Thyroid gland (tissue), 4 donors: ENCODE measurements at regions not wholly inside any gene's neighbourhood (a gene's known extent, or its start where the extent isn't known, plus 50 kb on each side); places are given as distances from the start of the nearest gene placed in this dataset.

ENCODE experiments used
- DNase-seq, 2 donors: peaks; one replicate each; pipeline ENCODE4 v3.0.0-alpha.2; 2019
- H3K27ac ChIP-seq, 3 donors: fragments of 200-600 bp; sonication (generic); 1 replicate in 2 of 3; 2 replicates in 1 of 3; pipeline ENCODE4 v1.5.1; 2016 to 2019; ENCODE audit warnings: mild to moderate bottlenecking in 1 of 3, moderate library complexity in 1 of 3
- H3K27me3 ChIP-seq: fragments of 200-600 bp; sonication (generic); one replicate; pipeline ENCODE4 v1.5.1; 2019
- H3K36me3 ChIP-seq, 2 donors: fragments of 200-600 bp; sonication (generic); one replicate each; pipeline ENCODE4 v1.5.1; 2016 to 2019
- H3K4me1 ChIP-seq, 2 donors: fragments of 200-600 bp; sonication (generic); one replicate each; pipeline ENCODE4 v1.5.1; 2017 to 2019
- H3K4me3 ChIP-seq, 3 donors: fragments of 200-600 bp; sonication (generic); replicated peaks in 1 of 3; 1 replicate in 2 of 3; 2 replicates in 1 of 3; pipeline ENCODE4 v1.5.1; 2016; ENCODE audit warnings: mild to moderate bottlenecking in 1 of 3
- H3K9me3 ChIP-seq: fragments of 200-600 bp; sonication (generic); one replicate; pipeline ENCODE4 v1.5.1; 2017
- POLR2A ChIP-seq, 2 donors: fragments of 450-650 bp; IDR thresholded peaks; one replicate each; pipeline ENCODE4 v1.6.1; 2017; ENCODE audit warnings: antibody characterized with exemption in 2 of 2, mild to moderate bottlenecking in 2 of 2, moderate library complexity in 1 of 2
- WGBS, 2 donors: methylation state at CpG; one replicate each; pipeline ENCODE4 v1.1.5; 2017; 5-methylcytosine and 5-hydroxymethylcytosine counted together
- intact Hi-C: fragments of 100-400 bp; cut with DNase I; formaldehyde crosslinking; loops from one replicate; pipeline ENCODE4 v1.15.1; 2023
- TF ChIP-seq, protein P1 (sequence below), 6 experiments: fragments of 200-600 bp in 3 of 6; fragments of 450-650 bp in 3 of 6; sonication (generic) in 3 of 6; IDR thresholded peaks; one replicate each; pipeline ENCODE4 v1.5.1; 2016 to 2019; ENCODE audit warnings: antibody characterized with exemption in 6 of 6, mild to moderate bottlenecking in 2 of 6, inconsistent platforms in 1 of 6, moderate library complexity in 1 of 6

GRCh38 chr6:114707081-114707620, 364.3 kb upstream of the HS3ST5 start:
- Histone ChIP-seq H3K4me1 (no peaks in the 10 kb centered on the region), H3K4me3 (no peak overlapping the region), H3K27ac (no peak overlapping the region), H3K36me3 (no peaks in the 10 kb centered on the region), H3K9me3 (no peaks in the 10 kb centered on the region), H3K27me3 (no peaks in the 10 kb centered on the region)
- no peak for TF ChIP-seq POLR2A (IDR thresholded peaks at IDR 0.05)
- TF ChIP-seq, protein P1, sequence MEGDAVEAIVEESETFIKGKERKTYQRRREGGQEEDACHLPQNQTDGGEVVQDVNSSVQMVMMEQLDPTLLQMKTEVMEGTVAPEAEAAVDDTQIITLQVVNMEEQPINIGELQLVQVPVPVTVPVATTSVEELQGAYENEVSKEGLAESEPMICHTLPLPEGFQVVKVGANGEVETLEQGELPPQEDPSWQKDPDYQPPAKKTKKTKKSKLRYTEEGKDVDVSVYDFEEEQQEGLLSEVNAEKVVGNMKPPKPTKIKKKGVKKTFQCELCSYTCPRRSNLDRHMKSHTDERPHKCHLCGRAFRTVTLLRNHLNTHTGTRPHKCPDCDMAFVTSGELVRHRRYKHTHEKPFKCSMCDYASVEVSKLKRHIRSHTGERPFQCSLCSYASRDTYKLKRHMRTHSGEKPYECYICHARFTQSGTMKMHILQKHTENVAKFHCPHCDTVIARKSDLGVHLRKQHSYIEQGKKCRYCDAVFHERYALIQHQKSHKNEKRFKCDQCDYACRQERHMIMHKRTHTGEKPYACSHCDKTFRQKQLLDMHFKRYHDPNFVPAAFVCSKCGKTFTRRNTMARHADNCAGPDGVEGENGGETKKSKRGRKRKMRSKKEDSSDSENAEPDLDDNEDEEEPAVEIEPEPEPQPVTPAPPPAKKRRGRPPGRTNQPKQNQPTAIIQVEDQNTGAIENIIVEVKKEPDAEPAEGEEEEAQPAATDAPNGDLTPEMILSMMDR (IDR thresholded peaks at IDR 0.05) = no peak
- no peak for DNase-seq
- intact Hi-C loops = no loop called here
- 42 to 46% methylated on average over 5 of the region's 5 CpGs for WGBS, 2 donors

DNA sequence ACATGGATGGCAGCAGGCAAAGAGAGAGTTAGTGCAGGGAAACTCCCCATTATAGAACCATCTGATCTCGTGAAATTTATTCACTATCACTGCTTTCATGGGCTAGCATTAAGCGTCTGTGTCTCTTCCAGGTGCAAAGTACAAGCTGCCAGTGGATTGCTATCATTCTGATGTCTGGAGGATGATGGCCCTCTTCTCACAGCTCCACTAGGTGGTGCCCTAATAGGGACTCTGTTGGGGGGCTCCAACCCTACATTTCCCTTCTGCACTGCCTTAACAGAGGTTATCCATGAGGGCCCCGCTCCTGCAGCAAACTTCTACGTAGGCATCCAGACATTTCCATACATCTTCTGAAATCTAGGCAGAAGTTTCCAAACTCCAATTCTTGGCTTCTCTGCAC, 347.8 kb upstream of the HS3ST5 start:
- intact Hi-C loops = no loop called here
- TF ChIP-seq, protein P1 (IDR thresholded peaks at IDR 0.05) = no peak
- TF ChIP-seq POLR2A (IDR thresholded peaks at IDR 0.05) = no peak
- Histone ChIP-seq H3K27ac (no peak overlapping the region), H3K27me3 (no peaks in the 10 kb centered on the region), H3K4me3 (no peak overlapping the region), H3K4me1 (no peaks in the 10 kb centered on the region), H3K9me3 (no peaks in the 10 kb centered on the region), H3K36me3 (no peaks in the 10 kb centered on the region)
- WGBS, 2 donors = 95% methylated on average over 4 of the region's 4 CpGs
- DNase-seq = no peak

- H3K4me3 ChIP-seq = no peak overlapping the region
- H3K9me3 ChIP-seq = no peaks in the 10 kb centered on the region
- TF ChIP-seq, protein P1 (IDR thresholded peaks at IDR 0.05) = no peak
- TF ChIP-seq POLR2A (IDR thresholded peaks at IDR 0.05) = no peak
- H3K4me1 ChIP-seq = no peaks in the 10 kb centered on the region
- WGBS, 2 donors = 90 to 95% methylated on average over 2 of the region's 2 CpGs
- no peaks in the 10 kb centered on the region for H3K36me3 ChIP-seq
- no peaks in the 10 kb centered on the region for H3K27me3 ChIP-seq
- DNase-seq = no peak
- H3K27ac ChIP-seq = no peak overlapping the region
- intact Hi-C loops = no loop called here
Measured at GRCh38 chr6:114659513-114659912, 316.7 kb upstream of the HS3ST5 start.

DNA sequence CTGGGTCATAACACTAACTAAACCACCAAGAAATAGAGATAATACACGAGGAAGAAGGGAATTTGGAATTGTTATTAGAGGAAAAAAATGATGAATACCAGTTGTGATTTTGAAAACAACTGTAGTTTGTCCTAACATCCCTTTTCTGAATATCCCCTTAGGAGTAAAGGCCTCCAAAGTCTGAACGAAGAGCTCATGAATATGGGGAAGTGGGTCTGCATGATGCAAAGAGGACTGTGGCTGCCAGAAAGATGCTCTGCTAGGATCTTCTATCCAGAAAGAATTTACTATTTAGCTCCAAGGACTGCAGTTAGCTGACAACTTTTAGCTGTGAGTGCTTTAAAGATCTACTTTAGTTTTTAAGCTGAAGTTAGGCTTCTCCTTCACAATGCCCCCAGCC, 308.8 kb upstream of the HS3ST5 start:
- no peak overlapping the region for H3K4me3 ChIP-seq
- TF ChIP-seq, protein P1 (IDR thresholded peaks at IDR 0.05) = no peak
- no peak for TF ChIP-seq POLR2A (IDR thresholded peaks at IDR 0.05)
- H3K27me3 ChIP-seq = no peaks in the 10 kb centered on the region
- intact Hi-C loops = no loop called here
- DNase-seq = no peak
- no peaks in the 10 kb centered on the region for H3K36me3 ChIP-seq
- no peaks in the 10 kb centered on the region for H3K4me1 ChIP-seq
- 58 to 59% methylated on average over 2 of the region's 2 CpGs for WGBS, 2 donors
- no peak overlapping the region for H3K27ac ChIP-seq
- no peaks in the 10 kb centered on the region for H3K9me3 ChIP-seq

DNA sequence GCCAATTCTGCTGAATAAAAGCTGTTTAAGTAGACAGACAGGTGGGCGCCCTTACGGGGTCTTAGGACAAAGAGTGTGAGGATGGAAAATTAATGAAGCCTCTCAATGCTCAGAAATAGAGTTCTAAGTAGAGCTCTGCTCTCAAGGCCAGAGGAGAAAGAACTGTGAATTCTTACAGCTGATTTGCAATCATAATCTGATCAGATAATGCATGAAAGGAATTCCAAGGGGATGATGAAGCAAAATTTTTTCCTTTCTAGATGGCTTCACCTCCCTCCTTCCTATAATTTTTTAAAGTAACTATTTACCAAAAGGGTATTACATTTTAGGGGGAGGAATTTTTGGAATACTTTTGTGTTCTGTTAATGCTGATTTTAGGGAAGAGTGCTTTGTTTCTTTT, 308.1 kb upstream of the HS3ST5 start:
- WGBS, 2 donors = 83% methylated on average over 2 of the region's 2 CpGs
- intact Hi-C loops = no loop called here
- no peaks in the 10 kb centered on the region for H3K27me3 ChIP-seq
- no peaks in the 10 kb centered on the region for H3K9me3 ChIP-seq
- DNase-seq = no peak
- TF ChIP-seq, protein P1 (IDR thresholded peaks at IDR 0.05) = no peak
- no peak for TF ChIP-seq POLR2A (IDR thresholded peaks at IDR 0.05)
- no peak overlapping the region for H3K4me3 ChIP-seq
- H3K4me1 ChIP-seq = no peaks in the 10 kb centered on the region
- no peaks in the 10 kb centered on the region for H3K36me3 ChIP-seq
- H3K27ac ChIP-seq = no peak overlapping the region
